H9 (cell line): ENCODE measurements at regions not wholly inside any gene's neighbourhood (a gene's known extent, or its start where the extent isn't known, plus 50 kb on each side); places are given as distances from the start of the nearest gene placed in this dataset.

Experiments
- DNase-seq: peaks from one replicate; pipeline ENCODE4 v3.0.0-alpha.2; 2017
- H2AFZ ChIP-seq: one replicate; pipeline ENCODE4 v1.6.1; 2013; ENCODE audit warnings: mild to moderate bottlenecking, low read length, control low read depth, moderate library complexity
- H2AK5ac ChIP-seq: 2 replicates; pipeline ENCODE4 v1.6.1; 2013; ENCODE audit warnings: low read length, control low read depth, mixed read lengths; ENCODE audit not compliant: insufficient read length
- H2BK120ac ChIP-seq: one replicate; pipeline ENCODE4 v1.6.1; 2013; ENCODE audit warnings: low read depth, mild to moderate bottlenecking, low read length, control low read depth, inconsistent platforms; ENCODE audit not compliant: poor library complexity, severe bottlenecking
- H2BK12ac ChIP-seq: 2 replicates; pipeline ENCODE4 v1.6.1; 2013; ENCODE audit warnings: low read length, control low read depth, mixed read lengths, low read depth; ENCODE audit not compliant: insufficient read length
- H2BK15ac ChIP-seq: 2 replicates; pipeline ENCODE4 v1.6.1; 2013; ENCODE audit warnings: low read depth, low read length, control low read depth
- H2BK20ac ChIP-seq: one replicate; pipeline ENCODE4 v1.6.1; 2013; ENCODE audit warnings: low read depth, mild to moderate bottlenecking, low read length, control low read depth, inconsistent platforms; ENCODE audit not compliant: poor library complexity, severe bottlenecking
- H2BK5ac ChIP-seq: 2 replicates; pipeline ENCODE4 v1.6.1; 2013; ENCODE audit warnings: low read length, control low read depth, mixed read lengths; ENCODE audit not compliant: insufficient read length
- H3K14ac ChIP-seq: 2 replicates; pipeline ENCODE4 v1.6.1; 2013; ENCODE audit warnings: low read length, control low read depth; ENCODE audit not compliant: insufficient read depth
- H3K18ac ChIP-seq: 2 replicates; pipeline ENCODE4 v1.6.1; 2013; ENCODE audit warnings: low read depth, mild to moderate bottlenecking, mixed read lengths, low read length, control low read depth; ENCODE audit not compliant: insufficient read length
- H3K23ac ChIP-seq: 2 replicates; pipeline ENCODE4 v1.6.1; 2013; ENCODE audit warnings: low read length, control low read depth, mixed read lengths, low read depth; ENCODE audit not compliant: insufficient read length
- H3K23me2 ChIP-seq: 2 replicates; pipeline ENCODE4 v1.6.1; 2013; ENCODE audit warnings: low read depth, mild to moderate bottlenecking, mixed read lengths, low read length, control low read depth; ENCODE audit not compliant: insufficient read length, poor library complexity, severe bottlenecking
- H3K27ac ChIP-seq: 2 replicates; pipeline ENCODE4 v1.5.1; 2013; ENCODE audit warnings: low read length, control low read depth, mixed read lengths, low read depth; ENCODE audit not compliant: insufficient read length
- H3K27me3 ChIP-seq: 2 replicates; pipeline ENCODE4 v1.6.1; 2013; ENCODE audit warnings: low read length, control low read depth, inconsistent platforms; ENCODE audit not compliant: insufficient read depth
- H3K4ac ChIP-seq: 2 replicates; pipeline ENCODE4 v1.6.1; 2013; ENCODE audit warnings: low read depth, mild to moderate bottlenecking, control low read depth, inconsistent platforms, low read length, moderate library complexity
- H3K4me1 ChIP-seq: 2 replicates; pipeline ENCODE4 v1.6.1; 2013; ENCODE audit warnings: low read length, control low read depth, inconsistent platforms; ENCODE audit not compliant: insufficient read depth
- H3K4me2 ChIP-seq: 2 replicates; pipeline ENCODE4 v1.6.1; 2013; ENCODE audit warnings: low read length, control low read depth, mixed read lengths; ENCODE audit not compliant: insufficient read length, insufficient read depth
- H3K56ac ChIP-seq: 2 replicates; pipeline ENCODE4 v1.6.1; 2013; ENCODE audit warnings: low read depth, mild to moderate bottlenecking, mixed read lengths, low read length, control low read depth; ENCODE audit not compliant: insufficient read length
- H3K79me1 ChIP-seq: 2 replicates; pipeline ENCODE4 v1.6.1; 2013; ENCODE audit warnings: low read depth, mild to moderate bottlenecking, moderate library complexity, low read length, control low read depth, inconsistent platforms; ENCODE audit not compliant: insufficient read depth, poor library complexity, severe bottlenecking
- H3K79me2 ChIP-seq: 2 replicates; pipeline ENCODE4 v1.6.1; 2013; ENCODE audit warnings: low read length, control low read depth, inconsistent platforms; ENCODE audit not compliant: insufficient read depth
- H3K9ac ChIP-seq: 2 replicates; pipeline ENCODE4 v1.6.1; 2013; ENCODE audit warnings: low read length, control low read depth, mixed read lengths; ENCODE audit not compliant: insufficient read length; ENCODE audit errors: extremely low read depth
- H3K9me3 ChIP-seq: one replicate; pipeline ENCODE4 v1.6.1; 2013; ENCODE audit warnings: low read depth, low read length, inconsistent platforms; ENCODE audit not compliant: control insufficient read depth
- H3T11ph ChIP-seq: one replicate; pipeline ENCODE4 v1.6.1; 2013; ENCODE audit warnings: mild to moderate bottlenecking, low read length, control low read depth, inconsistent platforms
- H4K20me1 ChIP-seq: one replicate; pipeline ENCODE4 v1.6.1; 2013; ENCODE audit not compliant: control insufficient read depth, insufficient read length, insufficient read depth
- H4K5ac ChIP-seq: 2 replicates; pipeline ENCODE4 v1.6.1; 2013; ENCODE audit warnings: low read depth, mild to moderate bottlenecking, mixed read lengths, low read length, control low read depth; ENCODE audit not compliant: insufficient read length
- H4K8ac ChIP-seq: replicated peaks from 2 replicates; pipeline ENCODE4 v1.6.1; 2013; ENCODE audit warnings: low read length, control low read depth, mixed read lengths, low read depth; ENCODE audit not compliant: insufficient read length
- H4K91ac ChIP-seq: 2 replicates; pipeline ENCODE4 v1.6.1; 2013; ENCODE audit warnings: low read depth, mild to moderate bottlenecking, moderate library complexity, mixed read lengths, low read length, control low read depth; ENCODE audit not compliant: insufficient read length
- H3K27ac Mint-ChIP-seq, 3 experiments: 2 replicates in 2 of 3; 3 replicates in 1 of 3; pipeline ENCODE4 v1.8.0; 2020 to 2021; ENCODE audit warnings: mixed read lengths in 3 of 3, mild to moderate bottlenecking in 1 of 3, moderate library complexity in 1 of 3
- H3K27me3 Mint-ChIP-seq: 2 replicates; pipeline ENCODE4 v1.8.0; 2021; ENCODE audit warnings: low read depth, mild to moderate bottlenecking, moderate library complexity, mixed read lengths
- H3K36me3 Mint-ChIP-seq, 3 experiments: 2 replicates in 2 of 3; 3 replicates in 1 of 3; pipeline ENCODE4 v1.8.0; 2020 to 2021; ENCODE audit warnings: low read depth in 3 of 3, mixed read lengths in 3 of 3; ENCODE audit not compliant: insufficient read depth in 1 of 3
- H3K4me1 Mint-ChIP-seq, 2 experiments: 2 replicates each; pipeline ENCODE4 v1.8.0; 2020; ENCODE audit warnings: mixed read lengths in 2 of 2
- H3K4me3 Mint-ChIP-seq, 2 experiments: 2 replicates in 1 of 2; 3 replicates in 1 of 2; pipeline ENCODE4 v1.8.0; 2020 to 2021; ENCODE audit warnings: mild to moderate bottlenecking in 2 of 2, mixed read lengths in 2 of 2, moderate library complexity in 1 of 2
- H3K9me3 Mint-ChIP-seq, 2 experiments: 2 replicates in 1 of 2; 3 replicates in 1 of 2; pipeline ENCODE4 v1.8.0; 2020; ENCODE audit warnings: mild to moderate bottlenecking in 2 of 2, mixed read lengths in 2 of 2, moderate library complexity in 1 of 2
- WGBS: extraction: QIAGEN DNeasy Blood & Tissue Kit; methylation state at CpG from one replicate; pipeline ENCODE4 v1.1.7; 2013; ENCODE audit warnings: missing lambda C conversion rate, low lambda C conversion rate, mixed read lengths; ENCODE audit not compliant: insufficient read length; ENCODE audit errors: extremely low coverage; 5-methylcytosine and 5-hydroxymethylcytosine counted together
- TF ChIP-seq, protein P1 (sequence below): fragments of 200-600 bp; sonication (generic); conservative IDR thresholded peaks from 3 replicates; pipeline ENCODE4 v1.8.0; 2021; ENCODE audit warnings: antibody characterized with exemption, mild to moderate bottlenecking

DNA sequence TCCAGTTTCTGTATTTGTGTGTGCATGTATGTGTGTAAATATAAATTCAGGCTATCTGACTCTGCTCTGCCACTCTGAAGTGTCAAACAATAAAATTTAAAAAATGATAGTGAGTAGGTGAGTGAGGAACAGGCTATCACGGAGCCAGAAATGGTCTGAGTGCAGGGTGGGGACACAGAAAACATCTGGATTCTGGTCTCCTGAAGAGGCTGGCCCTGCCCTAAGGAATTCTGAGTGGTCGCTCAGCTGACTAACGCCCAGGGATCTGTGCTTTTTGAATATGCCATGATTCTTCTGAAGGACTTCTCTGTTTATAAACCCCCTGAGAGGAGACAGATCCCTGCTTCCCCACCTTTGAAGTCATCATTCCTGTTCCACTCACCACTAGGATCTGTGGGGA is 353.9 kb upstream of the GYPC start:
- no peak overlapping the region for H2AK5ac ChIP-seq
- no peaks in the 10 kb centered on the region for H3K79me2 ChIP-seq
- H3K9ac ChIP-seq: no peak overlapping the region
- H3T11ph ChIP-seq: no peak overlapping the region
- H3K4ac ChIP-seq: no peak overlapping the region
- H3K79me1 ChIP-seq: no peaks in the 10 kb centered on the region
- no peak overlapping the region for H3K27ac ChIP-seq
- Mint-ChIP-seq H3K9me3 (no peaks in the 10 kb centered on the region), H3K27me3 (no peaks in the 10 kb centered on the region), H3K4me1 (peaks cover 11 to 18% of the 10 kb centered on the region in 2 experiments), H3K4me3 (no peak overlapping the region), H3K36me3 (no peaks in the 10 kb centered on the region), H3K27ac (no peak overlapping the region)
- H4K5ac ChIP-seq: no peak overlapping the region
- H3K9me3 ChIP-seq: no peaks in the 10 kb centered on the region
- no peaks in the 10 kb centered on the region for H3K23me2 ChIP-seq
- no peak overlapping the region for H4K91ac ChIP-seq
- no peak overlapping the region for H2BK120ac ChIP-seq
- WGBS: no CpG with 5 or more reads among the region's 3 CpGs
- H3K14ac ChIP-seq: no peak overlapping the region
- no peak overlapping the region for H4K8ac ChIP-seq
- H2BK5ac ChIP-seq: no peak overlapping the region
- H2AFZ ChIP-seq: no peak overlapping the region
- H3K4me1 ChIP-seq: peaks cover 3% of the 10 kb centered on the region; the same call in 1 of the 2 replicates
- TF ChIP-seq, protein P1, sequence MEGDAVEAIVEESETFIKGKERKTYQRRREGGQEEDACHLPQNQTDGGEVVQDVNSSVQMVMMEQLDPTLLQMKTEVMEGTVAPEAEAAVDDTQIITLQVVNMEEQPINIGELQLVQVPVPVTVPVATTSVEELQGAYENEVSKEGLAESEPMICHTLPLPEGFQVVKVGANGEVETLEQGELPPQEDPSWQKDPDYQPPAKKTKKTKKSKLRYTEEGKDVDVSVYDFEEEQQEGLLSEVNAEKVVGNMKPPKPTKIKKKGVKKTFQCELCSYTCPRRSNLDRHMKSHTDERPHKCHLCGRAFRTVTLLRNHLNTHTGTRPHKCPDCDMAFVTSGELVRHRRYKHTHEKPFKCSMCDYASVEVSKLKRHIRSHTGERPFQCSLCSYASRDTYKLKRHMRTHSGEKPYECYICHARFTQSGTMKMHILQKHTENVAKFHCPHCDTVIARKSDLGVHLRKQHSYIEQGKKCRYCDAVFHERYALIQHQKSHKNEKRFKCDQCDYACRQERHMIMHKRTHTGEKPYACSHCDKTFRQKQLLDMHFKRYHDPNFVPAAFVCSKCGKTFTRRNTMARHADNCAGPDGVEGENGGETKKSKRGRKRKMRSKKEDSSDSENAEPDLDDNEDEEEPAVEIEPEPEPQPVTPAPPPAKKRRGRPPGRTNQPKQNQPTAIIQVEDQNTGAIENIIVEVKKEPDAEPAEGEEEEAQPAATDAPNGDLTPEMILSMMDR: no peak
- no peaks in the 10 kb centered on the region for H4K20me1 ChIP-seq
- no peaks in the 10 kb centered on the region for H3K27me3 ChIP-seq
- no peak overlapping the region for H2BK20ac ChIP-seq
- no peak overlapping the region for H2BK15ac ChIP-seq
- no peak overlapping the region for H3K18ac ChIP-seq
- no peak overlapping the region for H3K4me2 ChIP-seq
- H3K56ac ChIP-seq: no peak overlapping the region
- H3K23ac ChIP-seq: no peak overlapping the region
- no peak overlapping the region for H2BK12ac ChIP-seq
- DNase-seq: no peak
